HG03342 (cell line): ENCODE measurements at regions not wholly inside any gene's neighbourhood (a gene's known extent, or its start where the extent isn't known, plus 50 kb on each side); places are given as distances from the start of the nearest gene placed in this dataset.
"Not testable (repeated sequence)": the region's sequence is repeated elsewhere in the genome, so short reads cannot be mapped to it uniquely, and the experiment has no call there.

ENCODE experiments used
- ATAC-seq: cut with Tn5 transposase; IDR thresholded peaks from one replicate; pipeline ENCODE4 v1.9.1; 2021; ENCODE audit warnings: mild to moderate bottlenecking, moderate library complexity; ENCODE audit not compliant: unreplicated experiment

GRCh38 chr7:125181569-125182267, 252.1 kb upstream of the POT1 start:
- ATAC-seq: not testable (repeated sequence)

DNA sequence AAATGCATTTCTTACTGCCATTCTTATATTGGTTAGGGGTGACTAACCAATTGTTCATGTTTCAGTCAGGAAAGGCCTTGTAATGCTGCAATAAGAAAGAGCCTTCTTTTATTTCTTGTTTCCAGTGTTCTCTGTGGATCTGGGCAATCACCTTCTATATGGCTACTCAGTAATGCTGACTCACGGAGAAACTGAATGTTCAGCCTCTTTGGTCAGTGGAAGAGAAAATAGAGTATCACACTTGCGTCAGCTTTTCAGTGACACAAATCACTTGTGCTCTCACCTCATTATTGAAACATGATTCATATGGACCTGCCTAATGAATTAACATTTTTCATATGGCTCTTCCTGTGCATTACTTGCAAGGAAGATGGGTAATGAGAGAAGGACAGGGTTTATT, 243.9 kb upstream of the POT1 start:
- ATAC-seq: no peak

DNA sequence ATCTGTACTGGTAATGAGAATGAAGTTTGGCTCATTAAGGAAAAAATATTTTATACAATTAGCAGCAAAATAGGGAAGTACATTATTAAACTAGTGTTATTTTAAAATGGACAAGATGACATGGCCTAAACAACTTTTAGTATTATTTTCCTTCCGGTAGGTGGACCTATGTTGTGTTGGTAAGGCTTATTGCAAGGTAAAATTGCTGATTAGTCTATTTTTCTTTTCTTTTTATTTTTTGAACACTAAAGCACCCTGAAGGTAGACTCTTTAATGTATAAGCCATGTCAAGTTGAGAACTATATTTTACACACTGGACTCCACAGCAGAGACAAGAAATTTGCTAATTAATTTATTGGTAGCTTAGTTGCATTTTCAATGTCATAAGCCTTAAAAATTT, 239.5 kb upstream of the POT1 start:
- no peak for ATAC-seq

GRCh38 chr7:125154930-125155329, 225.3 kb upstream of the POT1 start:
- no peak for ATAC-seq

- no peak for ATAC-seq
Observed at GRCh38 chr7:125149151-125149550, 219.5 kb upstream of the POT1 start.

GRCh38 chr7:125147047-125147446, 217.4 kb upstream of the POT1 start:
- ATAC-seq: no peak

DNA sequence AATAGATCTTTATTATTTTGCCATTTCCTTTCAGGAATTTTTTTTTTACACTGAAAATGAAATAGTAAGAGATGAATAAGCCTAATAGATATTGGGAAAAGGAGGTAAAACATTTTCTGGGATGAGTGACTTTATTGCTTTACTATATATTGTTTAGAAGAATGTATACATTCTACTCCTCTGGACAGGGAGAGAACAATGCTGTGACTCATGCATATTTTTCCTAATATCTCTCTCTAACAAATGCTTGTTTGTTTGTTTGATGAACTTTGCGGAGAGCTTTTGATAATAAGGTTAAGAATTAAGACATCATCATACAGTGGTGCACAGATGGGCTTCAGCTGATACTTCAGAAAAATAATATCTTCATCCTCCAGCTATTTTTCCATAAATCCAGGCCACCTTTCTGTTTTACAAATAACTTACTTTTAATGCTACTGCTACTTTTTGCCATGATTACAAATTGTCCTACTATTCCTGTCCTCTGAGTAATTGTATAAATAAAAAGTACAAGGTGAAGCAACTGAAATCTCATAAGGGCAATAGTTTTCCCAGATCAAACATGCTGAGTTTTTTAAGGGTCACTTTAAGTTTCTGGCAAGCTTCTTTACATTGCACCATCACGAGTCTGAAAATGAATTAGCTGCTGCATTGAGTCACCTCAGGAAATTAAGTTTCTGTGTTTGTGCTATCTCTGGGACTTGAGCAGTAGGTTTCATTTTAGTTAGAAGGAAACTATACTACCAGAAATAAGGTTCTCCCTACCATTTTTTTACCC, 207.3 kb upstream of the POT1 start:
- no peak for ATAC-seq

- ATAC-seq: no peak
Observed at GRCh38 chr7:125136341-125136740, 206.7 kb upstream of the POT1 start.

GRCh38 chr7:125130173-125130572, 200.5 kb upstream of the POT1 start:
- no peak for ATAC-seq

DNA sequence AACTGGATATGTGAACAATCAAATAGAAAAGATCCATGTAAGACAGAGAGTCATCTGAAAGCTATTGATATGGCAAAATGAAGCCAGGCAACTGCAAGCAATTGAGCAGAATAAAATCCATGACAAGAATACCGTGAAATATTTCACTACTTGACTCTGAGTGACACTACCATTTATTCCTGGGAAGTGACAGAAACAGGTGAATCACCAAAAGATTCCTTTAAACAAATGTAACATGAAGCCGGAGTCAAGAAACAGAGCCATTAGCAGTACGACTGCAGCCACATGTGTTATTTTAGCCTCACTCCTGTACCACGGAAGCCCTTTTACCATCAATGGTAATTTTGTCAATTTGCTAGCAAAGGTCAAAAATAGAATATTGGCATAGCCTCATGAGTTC, 197.7 kb upstream of the POT1 start:
- ATAC-seq: no peak

DNA sequence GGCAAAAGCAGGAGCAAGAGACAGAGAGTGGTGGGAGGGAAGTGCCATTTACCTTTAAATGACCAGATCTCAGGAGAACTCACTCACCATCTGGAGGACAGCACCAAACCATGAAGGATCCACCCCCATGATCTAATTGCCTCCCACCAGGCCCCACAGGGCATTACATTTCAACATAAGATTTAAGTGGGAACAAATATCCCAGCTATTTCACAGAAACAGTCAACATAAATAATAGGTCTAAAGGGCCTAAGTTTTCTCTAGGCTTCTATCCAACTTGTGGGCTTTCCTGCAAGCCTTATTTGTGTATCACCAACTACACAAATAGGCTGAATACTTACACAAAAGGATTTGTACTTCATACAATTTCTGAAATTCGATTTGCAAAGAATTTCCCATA, 196.8 kb upstream of the POT1 start:
- no peak for ATAC-seq

GRCh38 chr7:125125315-125125714, 195.7 kb upstream of the POT1 start:
- no peak for ATAC-seq

DNA sequence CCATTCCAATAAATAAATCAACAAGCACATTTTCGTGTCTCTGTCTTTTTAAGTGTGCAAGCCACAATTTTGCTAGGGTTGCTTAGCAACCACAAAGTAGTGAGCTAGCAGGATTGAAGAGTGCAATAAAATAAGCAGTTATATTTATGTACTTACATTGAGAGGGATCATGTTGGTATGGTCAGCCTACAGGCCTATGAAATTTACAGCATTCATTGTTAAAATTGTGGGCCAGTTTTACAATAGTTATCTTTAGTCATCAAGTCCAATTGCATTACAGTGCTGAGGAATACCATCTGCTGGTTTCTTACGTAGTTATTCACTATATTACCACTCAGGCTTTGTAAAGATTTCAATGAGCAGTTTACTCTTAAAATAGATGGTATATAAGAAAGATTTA, 192.5 kb upstream of the POT1 start:
- no peak for ATAC-seq

- no peak for ATAC-seq
Observed at GRCh38 chr7:125119559-125120115, 190.0 kb upstream of the POT1 start.

- no peak for ATAC-seq
Observed at GRCh38 chr7:125118444-125118843, 188.8 kb upstream of the POT1 start.

GRCh38 chr7:125112850-125113249, 183.2 kb upstream of the POT1 start:
- no peak for ATAC-seq

DNA sequence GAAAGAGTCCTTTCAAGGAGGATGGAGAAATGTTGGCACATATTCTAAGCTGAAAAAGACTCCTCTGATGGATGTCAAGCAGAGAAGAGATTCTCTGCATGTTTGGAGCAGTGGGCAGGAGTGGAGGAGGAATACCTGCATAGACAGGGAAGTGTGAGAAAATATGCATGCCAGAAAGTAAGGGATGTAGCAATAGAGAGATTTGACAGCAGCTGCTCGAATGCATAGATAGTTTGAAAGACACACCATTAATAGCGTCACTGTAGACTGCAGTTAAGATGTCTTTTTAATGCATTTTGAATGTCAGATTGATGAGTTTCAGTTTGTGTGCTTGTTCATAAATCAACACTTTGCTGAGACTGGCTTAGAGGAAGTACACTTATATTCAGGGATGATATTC, 169.9 kb upstream of the POT1 start:
- ATAC-seq: no peak

- ATAC-seq: peak; percentile 93
Observed at GRCh38 chr7:125098377-125098970, 168.8 kb upstream of the POT1 start.

DNA sequence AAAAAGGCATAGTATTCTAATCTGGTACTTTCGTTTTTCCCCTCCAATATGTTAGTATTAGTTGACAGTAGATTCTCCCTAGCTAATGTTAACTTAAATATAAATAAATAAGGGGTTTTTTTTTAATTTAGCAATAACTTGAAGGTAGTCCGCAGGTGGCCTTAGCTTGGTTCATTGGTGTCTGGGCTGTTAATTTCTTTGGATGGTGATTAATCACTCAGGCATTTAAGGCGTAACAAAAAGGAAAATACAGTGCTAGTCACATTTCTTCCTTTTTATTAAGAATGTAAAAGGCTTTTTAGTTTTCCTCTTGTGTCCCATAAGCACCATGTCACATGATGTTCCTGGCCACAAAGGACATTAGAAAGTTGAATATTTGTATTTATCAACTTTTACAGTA, 161.0 kb upstream of the POT1 start:
- ATAC-seq: no peak

DNA sequence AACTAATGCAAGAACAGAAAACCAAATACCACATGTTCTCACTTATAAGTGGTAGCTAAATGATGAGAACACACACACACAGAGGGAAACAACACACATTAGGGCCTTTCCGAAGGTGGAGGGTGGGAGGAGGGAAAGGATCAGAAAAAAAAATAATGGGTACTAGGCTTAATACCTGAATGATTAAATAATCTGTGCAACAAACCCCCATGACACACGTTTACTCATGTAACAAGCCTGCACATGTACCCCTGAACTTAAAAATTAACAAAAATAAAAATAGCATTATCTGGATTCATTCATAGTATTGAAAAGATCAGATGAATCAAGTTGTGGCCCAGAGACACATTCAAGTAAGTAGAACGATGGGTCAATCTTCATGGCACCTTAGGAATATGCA, 159.5 kb upstream of the POT1 start:
- no peak for ATAC-seq

- no peak for ATAC-seq
Observed at GRCh38 chr7:125088555-125088954, 158.9 kb upstream of the POT1 start.

GRCh38 chr7:125085084-125085483, 155.5 kb upstream of the POT1 start:
- ATAC-seq: no peak
